ENCODE measurements at regions not wholly inside any gene's neighbourhood (a gene's known extent, or its start where the extent isn't known, plus 50 kb on each side); places are given as distances from the start of the nearest gene placed in this dataset.

GRCh38 chr12:115408642-115409041 is 724.7 kb upstream of the TBX3 start:
- TF ChIP-seq POLR2A (IDR thresholded peaks at IDR 0.05) (no peak), CTCF (IDR thresholded peaks at IDR 0.05) (no peak)
